OCI-LY1 (cell line): ENCODE measurements at regions not wholly inside any gene's neighbourhood (a gene's known extent, or its start where the extent isn't known, plus 50 kb on each side); places are given as distances from the start of the nearest gene placed in this dataset.

Experiments used
- H2AFZ ChIP-seq: fragments of 200-600 bp; sonication (generic), shearing (Covaris generic); 2 replicates; pipeline ENCODE4 v1.6.0; 2014; ENCODE audit warnings: antibody characterized with exemption, mild to moderate bottlenecking, low read length
- H3F3A ChIP-seq: fragments of 200-600 bp; sonication (generic), shearing (Covaris generic); 2 replicates; pipeline ENCODE4 v1.6.0; 2014; ENCODE audit warnings: mild to moderate bottlenecking, antibody characterized with exemption, low read length, moderate library complexity; ENCODE audit not compliant: insufficient read depth
- H3K27ac ChIP-seq: fragments of 200-600 bp; sonication (generic); 2 replicates; pipeline ENCODE4 v1.5.1; 2014; ENCODE audit warnings: low read length, mixed run types, mild to moderate bottlenecking, low read depth; ENCODE audit not compliant: poor library complexity, severe bottlenecking
- H3K27me3 ChIP-seq: fragments of 200-600 bp; sonication (generic); 2 replicates; pipeline ENCODE4 v1.6.0; 2014; ENCODE audit warnings: antibody characterized with exemption, mild to moderate bottlenecking, low read length, moderate library complexity; ENCODE audit not compliant: insufficient read depth
- H3K36me3 ChIP-seq: fragments of 200-600 bp; sonication (generic); 2 replicates; pipeline ENCODE4 v1.6.1; 2014; ENCODE audit warnings: mild to moderate bottlenecking, antibody characterized with exemption, low read length, moderate library complexity, mixed read lengths; ENCODE audit not compliant: insufficient read depth
- H3K4me1 ChIP-seq: fragments of 200-600 bp; sonication (generic); 2 replicates; pipeline ENCODE4 v1.5.1; 2014; ENCODE audit warnings: mild to moderate bottlenecking, low read length, moderate library complexity; ENCODE audit not compliant: insufficient read depth, severe bottlenecking
- H3K4me2 ChIP-seq: fragments of 200-600 bp; sonication (generic), shearing (Covaris generic); 2 replicates; pipeline ENCODE4 v1.6.1; 2014; ENCODE audit warnings: low read length
- H3K4me3 ChIP-seq: fragments of 200-600 bp; sonication (generic); 2 replicates; pipeline ENCODE4 v1.5.1; 2014; ENCODE audit warnings: low read length, low read depth, mild to moderate bottlenecking, mixed read lengths; ENCODE audit not compliant: poor library complexity, severe bottlenecking
- H3K79me2 ChIP-seq: fragments of 200-600 bp; shearing (Covaris generic); 2 replicates; pipeline ENCODE4 v1.6.1; 2016; ENCODE audit warnings: mixed run types, low read length, mixed read lengths; ENCODE audit not compliant: insufficient read depth
- H3K9ac ChIP-seq: fragments of 200-600 bp; sonication (generic), shearing (Covaris generic); 2 replicates; pipeline ENCODE4 v1.6.1; 2014; ENCODE audit warnings: mild to moderate bottlenecking, low read length, mixed read lengths
- H3K9me2 ChIP-seq: fragments of 200-600 bp; sonication (generic), shearing (Covaris generic); 2 replicates; pipeline ENCODE4 v1.6.1; 2014; ENCODE audit warnings: low read depth, mild to moderate bottlenecking, low read length, mixed read lengths
- H3K9me3 ChIP-seq: fragments of 200-600 bp; shearing (Covaris generic); 2 replicates; pipeline ENCODE4 v1.6.1; 2014; ENCODE audit warnings: low read length, mixed read lengths
- H4K20me1 ChIP-seq: fragments of 200-600 bp; sonication (generic), shearing (Covaris generic); 2 replicates; pipeline ENCODE4 v1.6.0; 2016; ENCODE audit warnings: mild to moderate bottlenecking, low read length; ENCODE audit not compliant: insufficient read depth
- CTCF ChIP-seq: fragments of 200-600 bp; sonication (generic), shearing (Covaris generic); IDR thresholded peaks from 2 replicates; pipeline ENCODE4 v1.5.1; 2017; ENCODE audit warnings: mild to moderate bottlenecking, antibody characterized with exemption, low read length, moderate library complexity, mixed read lengths
- EZH2 ChIP-seq: fragments of 200-600 bp; sonication (generic), shearing (Covaris generic); IDR thresholded peaks from 2 replicates; pipeline ENCODE4 v1.8.0; 2017; ENCODE audit warnings: borderline replicate concordance, mixed run types, mild to moderate bottlenecking, antibody characterized with exemption, low read length, moderate library complexity, mixed read lengths

- no peak overlapping the region for H2AFZ ChIP-seq
Observed at GRCh38 chr3:150238048-150238802, 169.9 kb upstream of the TSC22D2 start.

GRCh38 chr3:150237490-150237889, 170.6 kb upstream of the TSC22D2 start:
- H3K9ac ChIP-seq: no peak overlapping the region
- no peaks in the 10 kb centered on the region for H3K9me3 ChIP-seq
- no peak for TF ChIP-seq EZH2
- no peaks in the 10 kb centered on the region for H4K20me1 ChIP-seq
- no peak overlapping the region for H2AFZ ChIP-seq
- H3F3A ChIP-seq: no peaks in the 10 kb centered on the region
- H3K79me2 ChIP-seq: no peaks in the 10 kb centered on the region
- H3K27me3 ChIP-seq: no peaks in the 10 kb centered on the region
- H3K27ac ChIP-seq: no peak overlapping the region
- no peaks in the 10 kb centered on the region for H3K9me2 ChIP-seq
- H3K36me3 ChIP-seq: no peaks in the 10 kb centered on the region
- no peak overlapping the region for H3K4me3 ChIP-seq
- H3K4me2 ChIP-seq: no peak overlapping the region
- no peaks in the 10 kb centered on the region for H3K4me1 ChIP-seq

More at GRCh38 chr3:150238048-150238802, 169.9 kb upstream of the TSC22D2 start:
- no peaks in the 10 kb centered on the region for H3F3A ChIP-seq
- H3K4me3 ChIP-seq: no peak overlapping the region
- H3K4me2 ChIP-seq: no peak overlapping the region
- H3K4me1 ChIP-seq: no peaks in the 10 kb centered on the region
- H3K27me3 ChIP-seq: no peaks in the 10 kb centered on the region
- H3K36me3 ChIP-seq: no peaks in the 10 kb centered on the region
- H3K9me3 ChIP-seq: no peaks in the 10 kb centered on the region
- TF ChIP-seq CTCF: no peak
- TF ChIP-seq EZH2: no peak
- no peak overlapping the region for H3K27ac ChIP-seq
- H3K9ac ChIP-seq: no peak overlapping the region
- no peaks in the 10 kb centered on the region for H3K79me2 ChIP-seq
- no peaks in the 10 kb centered on the region for H4K20me1 ChIP-seq
- H3K9me2 ChIP-seq: no peaks in the 10 kb centered on the region

- no peaks in the 10 kb centered on the region for H4K20me1 ChIP-seq
- H3K27ac ChIP-seq: no peak overlapping the region
- no peak overlapping the region for H3K9ac ChIP-seq
- no peaks in the 10 kb centered on the region for H3K9me3 ChIP-seq
- H3K9me2 ChIP-seq: no peaks in the 10 kb centered on the region
- H3K27me3 ChIP-seq: no peaks in the 10 kb centered on the region
- no peak overlapping the region for H2AFZ ChIP-seq
- H3F3A ChIP-seq: no peaks in the 10 kb centered on the region
- no peaks in the 10 kb centered on the region for H3K79me2 ChIP-seq
- no peaks in the 10 kb centered on the region for H3K4me1 ChIP-seq
- H3K36me3 ChIP-seq: no peaks in the 10 kb centered on the region
- no peak overlapping the region for H3K4me3 ChIP-seq
- TF ChIP-seq EZH2: no peak
- no peak for TF ChIP-seq CTCF
- no peak overlapping the region for H3K4me2 ChIP-seq
Observed at GRCh38 chr3:150236316-150237082, 171.6 kb upstream of the TSC22D2 start.
